ENCODE measurements at regions not wholly inside any gene's neighbourhood (a gene's known extent, or its start where the extent isn't known, plus 50 kb on each side); places are given as distances from the start of the nearest gene placed in this dataset.

DNA sequence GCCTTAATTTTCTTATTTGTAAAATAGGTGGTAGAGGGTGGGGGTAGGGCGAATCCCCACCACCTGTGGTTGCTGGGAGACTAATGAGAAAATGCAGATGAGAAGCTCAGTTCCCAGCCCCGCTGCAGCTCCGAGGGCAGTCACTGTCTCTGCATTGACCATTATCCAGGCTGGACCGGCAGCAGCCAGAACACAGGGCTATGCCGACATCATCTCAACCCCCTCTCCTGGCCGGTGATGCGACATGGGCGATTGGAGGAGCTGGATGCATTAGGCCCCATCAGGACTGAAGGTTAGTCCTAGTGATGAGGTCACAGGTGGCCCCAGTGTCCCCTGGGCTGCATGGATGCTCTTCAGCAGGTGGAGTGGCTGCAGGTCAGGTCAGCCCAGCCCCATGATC is 412.4 kb downstream of the CTTN start:
- no peak for DNase-seq

DNA sequence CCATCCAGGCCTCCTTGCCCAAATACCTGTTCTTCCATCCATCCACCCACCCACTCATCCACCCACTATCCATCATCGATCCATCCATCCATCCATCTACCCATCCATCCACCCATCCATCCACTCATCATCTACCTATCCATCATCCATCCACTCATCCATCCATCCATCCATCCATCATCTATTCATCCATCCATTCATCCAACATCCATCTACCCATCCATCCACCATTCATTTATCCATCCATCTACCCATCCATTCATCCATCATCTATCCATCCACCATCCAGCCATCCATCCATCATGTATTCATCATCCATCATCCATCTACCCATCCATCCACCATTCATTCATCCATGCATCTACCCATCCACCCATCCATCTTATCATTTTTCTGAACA is 413.2 kb downstream of the CTTN start:
- no peak for DNase-seq

DNA sequence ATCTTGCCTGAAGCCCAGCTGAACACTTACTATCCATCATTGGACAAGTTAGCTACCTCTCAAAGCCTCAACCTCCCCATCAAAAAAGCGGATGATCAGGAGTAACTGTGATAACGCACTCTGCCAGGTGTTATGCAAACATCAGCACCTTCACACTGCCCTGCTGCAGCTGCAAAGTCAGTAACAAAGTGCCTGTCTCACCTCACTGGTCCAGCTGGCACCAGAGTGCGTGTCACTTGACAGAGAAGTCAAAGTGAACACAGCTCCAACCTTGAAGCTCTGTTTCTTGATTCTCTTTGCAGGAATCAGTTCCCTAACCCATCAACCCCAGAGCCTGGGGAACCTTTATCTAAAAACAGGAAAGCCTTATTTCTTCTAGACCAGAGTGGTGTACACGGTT is 413.6 kb downstream of the CTTN start:
- DNase-seq: no peak

DNA sequence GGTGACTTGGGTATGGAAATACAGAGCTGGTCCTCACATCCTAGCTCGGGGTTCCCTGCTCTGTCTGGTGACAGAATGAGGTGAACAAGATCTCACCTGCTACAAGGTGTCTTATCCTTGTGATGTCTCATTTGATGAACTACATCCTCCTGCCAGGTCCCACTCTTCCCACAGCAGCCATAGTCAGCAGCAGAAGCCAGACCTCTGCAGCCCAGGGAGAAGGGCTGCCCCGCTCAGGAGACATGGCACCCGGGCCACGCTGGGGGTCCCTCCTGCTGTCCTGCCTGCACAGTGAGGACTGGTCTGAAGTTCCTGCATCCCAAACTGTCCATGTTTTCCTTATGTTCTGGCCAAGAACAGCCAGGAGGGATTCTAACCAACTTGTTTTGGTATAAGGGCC is 414.1 kb downstream of the CTTN start:
- DNase-seq: no peak

DNA sequence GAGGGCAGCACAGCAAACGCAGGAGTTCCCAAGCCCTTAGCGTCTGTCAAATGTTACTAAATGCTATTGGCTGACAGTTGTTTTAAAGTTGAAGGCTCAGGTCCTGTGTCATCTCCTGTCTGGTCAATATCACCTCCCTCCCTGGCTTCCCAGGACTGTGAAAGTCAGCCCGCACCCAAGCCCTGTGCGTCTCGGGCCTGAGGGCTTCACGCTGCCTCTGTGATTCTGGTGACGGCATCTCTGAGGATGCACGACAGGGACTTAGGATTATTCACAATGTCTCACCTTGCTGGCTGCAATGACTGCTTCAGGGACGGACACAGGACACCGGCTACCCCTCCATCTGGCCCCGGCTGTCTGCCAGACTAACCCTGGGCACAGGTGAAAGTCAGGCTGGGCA is 415.3 kb downstream of the CTTN start:
- no peak for DNase-seq

DNA sequence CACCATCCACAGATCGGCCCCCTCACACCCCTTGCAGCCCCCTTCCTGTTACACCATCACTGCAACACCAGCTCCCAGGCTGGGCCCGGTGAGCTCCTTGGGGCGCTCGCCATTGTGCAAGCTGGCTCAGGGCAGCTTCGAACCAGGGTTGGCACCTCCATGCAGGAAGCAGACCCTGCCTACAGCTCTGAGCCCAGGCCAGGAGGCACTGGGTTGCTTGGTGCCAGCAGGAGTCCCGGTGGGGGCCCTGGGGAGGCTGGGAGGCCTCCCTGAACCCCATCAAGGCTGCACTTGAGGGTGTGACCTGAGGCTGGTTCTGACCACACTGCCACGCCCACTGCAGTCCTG is 417.1 kb downstream of the CTTN start:
- no peak for DNase-seq

DNA sequence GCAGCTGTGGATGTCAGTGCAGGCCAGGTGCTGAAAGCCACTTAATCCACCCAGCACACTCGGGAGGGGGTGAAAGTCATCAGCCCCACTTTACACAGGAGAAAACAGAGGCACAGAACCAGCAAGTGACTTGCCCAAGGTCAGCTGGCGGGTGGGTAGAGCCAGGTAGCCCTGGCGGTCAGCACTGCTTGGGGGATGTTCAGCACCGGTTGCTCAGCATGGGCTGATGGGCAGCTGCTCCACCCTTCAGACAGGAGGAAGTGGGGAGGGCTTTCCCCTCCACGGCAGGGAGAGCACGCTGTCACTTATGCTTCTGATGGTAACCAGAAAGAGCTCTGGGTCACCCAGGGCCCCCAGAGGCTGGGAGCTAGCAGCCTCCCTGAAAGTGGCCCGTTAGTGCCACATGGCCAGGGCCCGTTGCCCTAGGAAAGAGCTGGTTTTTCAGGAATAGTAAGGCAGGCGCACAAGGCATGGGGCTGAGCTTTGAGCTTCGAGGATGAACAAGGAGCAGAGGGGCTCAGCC is 417.9 kb downstream of the CTTN start:
- DNase-seq: no peak

DNA sequence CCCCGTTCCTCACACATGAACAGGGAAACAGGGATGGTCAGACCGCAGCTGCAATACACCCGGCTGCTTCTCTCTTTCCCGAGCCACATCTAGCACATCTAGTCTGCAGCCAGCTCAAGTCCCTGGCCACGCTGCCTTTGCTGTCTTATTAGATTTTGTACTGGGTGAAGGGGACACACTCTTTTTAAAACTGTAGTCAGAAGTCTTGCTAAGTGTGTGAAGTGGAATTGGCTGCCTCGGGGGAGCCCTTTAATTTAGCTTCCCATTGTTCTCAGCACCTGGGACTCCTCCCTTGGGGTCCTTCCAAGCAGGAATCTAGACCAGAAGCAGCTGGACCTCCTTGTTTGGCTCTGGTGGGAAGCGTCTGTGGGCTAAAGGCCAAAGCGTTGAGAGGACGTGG is 420.0 kb downstream of the CTTN start:
- no peak for DNase-seq

DNA sequence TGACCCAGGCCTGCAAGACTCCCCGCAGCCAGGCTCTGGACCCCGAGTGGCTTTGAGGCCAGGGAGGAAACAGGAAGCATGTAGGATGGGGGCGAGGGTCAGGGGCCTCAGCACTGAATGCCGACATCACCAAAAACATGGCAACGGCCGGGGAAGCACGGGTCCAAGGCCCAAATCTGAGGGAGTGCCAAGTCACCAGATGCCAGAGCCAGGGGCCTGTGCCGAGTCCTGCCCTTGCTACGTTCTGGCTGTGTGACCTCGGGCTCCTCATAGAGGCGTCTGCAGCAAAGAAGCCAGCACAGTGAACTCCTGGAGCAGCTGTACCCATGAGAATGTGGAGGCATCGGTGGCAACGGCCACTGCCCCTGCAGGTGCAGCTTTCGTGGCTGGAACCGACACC is 420.7 kb downstream of the CTTN start:
- no peak for DNase-seq

DNA sequence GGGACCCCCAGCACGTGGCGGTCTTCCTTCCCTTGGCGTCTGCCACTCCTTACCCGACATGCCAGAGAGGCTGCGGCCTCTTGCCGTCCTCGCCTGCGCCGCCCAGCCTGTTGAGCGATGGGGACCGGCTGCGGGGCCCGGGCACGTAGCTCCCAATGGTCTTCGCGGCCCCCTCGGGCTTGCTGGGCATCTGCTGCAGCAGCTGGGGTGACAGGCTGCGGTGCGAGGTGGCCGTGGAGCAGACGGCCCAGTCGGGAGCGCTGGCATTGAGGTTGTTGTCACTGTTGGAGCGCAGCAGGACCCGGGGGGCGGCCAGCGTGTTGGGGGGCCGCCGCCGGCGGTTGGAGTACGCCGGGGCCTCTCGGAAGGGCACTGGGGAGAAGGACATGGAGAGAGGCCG is 422.0 kb downstream of the CTTN start:
- DNase-seq: no peak

DNA sequence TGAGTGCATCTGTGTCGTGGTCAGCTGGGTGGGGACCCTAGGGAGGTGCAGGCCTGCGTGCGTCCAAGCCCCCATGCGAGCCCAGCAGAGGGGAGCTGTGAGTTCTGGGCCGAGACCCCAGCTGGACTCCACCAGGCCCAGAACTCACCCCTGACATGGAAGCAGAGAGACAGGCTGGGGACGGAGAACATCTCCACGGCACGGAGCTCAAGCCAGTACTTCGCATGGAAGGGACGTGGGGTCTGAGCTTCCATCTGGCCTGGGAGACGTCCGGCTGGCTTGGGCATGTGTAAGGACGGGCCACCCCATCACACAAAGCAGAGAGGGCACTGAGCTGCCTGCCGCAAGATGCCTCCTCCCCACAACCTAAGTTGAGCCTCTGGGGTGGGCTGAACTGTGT is 422.4 kb downstream of the CTTN start:
- no peak for DNase-seq

DNA sequence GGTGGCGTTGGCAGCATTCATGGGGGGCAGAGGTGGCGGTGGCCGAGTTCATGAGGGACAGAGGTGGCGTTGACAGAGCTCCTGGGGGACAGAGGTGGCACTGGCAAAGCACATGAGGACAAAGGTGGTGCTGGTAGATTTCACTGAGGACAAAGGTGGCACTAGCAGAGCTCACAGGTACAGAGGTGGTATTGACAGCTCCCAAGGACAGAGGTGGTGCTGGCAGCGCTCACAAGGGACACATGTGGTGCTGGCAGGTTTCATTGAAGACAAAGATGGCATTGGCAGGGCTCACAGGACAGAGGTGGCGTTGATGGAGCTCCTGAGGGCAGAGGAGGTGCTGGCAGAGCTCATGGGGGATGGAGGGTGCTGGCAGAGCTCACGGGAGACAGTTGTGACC is 425.4 kb downstream of the CTTN start:
- no peak for DNase-seq

DNA sequence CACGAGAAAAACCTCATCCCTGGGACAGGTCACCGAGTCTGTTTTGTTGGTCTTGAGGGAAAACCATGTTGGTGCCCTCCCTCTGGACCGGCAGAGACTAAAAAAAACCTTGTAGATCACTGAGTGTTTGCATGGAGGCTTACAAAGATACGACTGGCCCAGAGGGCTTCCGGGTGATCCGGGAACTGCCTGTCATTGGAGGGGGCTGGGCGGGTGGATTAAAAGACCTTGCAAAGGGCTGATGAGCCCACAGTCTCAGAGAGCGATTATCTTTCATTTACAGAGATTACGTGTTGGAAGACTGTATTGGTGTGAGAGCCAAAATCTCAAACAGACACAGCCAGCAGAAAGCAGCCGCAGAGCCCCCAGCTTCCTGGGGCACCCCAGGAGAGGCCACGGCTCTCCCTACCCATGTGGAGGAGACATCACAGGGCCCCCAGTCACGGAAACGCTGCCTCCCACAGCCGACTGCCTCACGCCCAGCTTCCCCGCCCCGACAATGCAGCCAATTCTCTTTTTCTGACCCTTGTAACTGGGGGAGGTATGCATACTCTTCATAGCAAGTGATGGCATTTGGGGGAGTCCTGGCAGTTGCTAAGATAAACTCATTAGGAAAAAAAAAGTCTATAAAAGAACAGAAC is 426.4 kb downstream of the CTTN start:
- no peak for DNase-seq

DNA sequence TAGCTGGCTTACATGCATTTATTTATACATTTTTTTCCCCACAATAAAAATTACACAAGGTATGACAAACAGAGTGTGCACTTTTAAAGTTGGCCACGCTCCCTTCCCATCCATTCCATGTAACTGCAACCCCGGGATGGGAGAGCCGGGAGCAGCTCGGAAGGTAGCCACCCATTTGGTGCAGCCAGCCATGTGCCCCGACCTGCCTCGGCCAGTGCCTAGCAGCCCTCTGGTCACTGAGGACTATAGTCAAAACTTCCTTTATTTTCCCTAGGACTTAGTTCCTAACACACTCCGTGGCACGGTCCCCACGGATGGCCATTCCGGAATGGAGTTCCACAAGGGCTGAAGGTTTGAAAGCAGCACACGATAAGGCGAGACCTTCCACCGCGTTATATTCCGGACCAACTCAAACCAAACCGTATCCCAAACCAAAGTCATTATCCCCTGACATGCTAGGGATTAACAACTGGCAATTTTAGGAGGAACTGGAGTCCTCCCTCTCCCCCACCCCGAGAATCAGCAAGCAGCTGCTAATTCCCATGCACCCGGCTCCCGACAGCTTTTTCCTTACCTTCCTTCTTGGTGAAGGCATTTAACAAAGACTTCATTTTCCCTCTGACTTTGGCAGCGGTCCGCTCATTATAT is 426.4 kb downstream of the SHANK2 start:
- DNase-seq: no peak

DNA sequence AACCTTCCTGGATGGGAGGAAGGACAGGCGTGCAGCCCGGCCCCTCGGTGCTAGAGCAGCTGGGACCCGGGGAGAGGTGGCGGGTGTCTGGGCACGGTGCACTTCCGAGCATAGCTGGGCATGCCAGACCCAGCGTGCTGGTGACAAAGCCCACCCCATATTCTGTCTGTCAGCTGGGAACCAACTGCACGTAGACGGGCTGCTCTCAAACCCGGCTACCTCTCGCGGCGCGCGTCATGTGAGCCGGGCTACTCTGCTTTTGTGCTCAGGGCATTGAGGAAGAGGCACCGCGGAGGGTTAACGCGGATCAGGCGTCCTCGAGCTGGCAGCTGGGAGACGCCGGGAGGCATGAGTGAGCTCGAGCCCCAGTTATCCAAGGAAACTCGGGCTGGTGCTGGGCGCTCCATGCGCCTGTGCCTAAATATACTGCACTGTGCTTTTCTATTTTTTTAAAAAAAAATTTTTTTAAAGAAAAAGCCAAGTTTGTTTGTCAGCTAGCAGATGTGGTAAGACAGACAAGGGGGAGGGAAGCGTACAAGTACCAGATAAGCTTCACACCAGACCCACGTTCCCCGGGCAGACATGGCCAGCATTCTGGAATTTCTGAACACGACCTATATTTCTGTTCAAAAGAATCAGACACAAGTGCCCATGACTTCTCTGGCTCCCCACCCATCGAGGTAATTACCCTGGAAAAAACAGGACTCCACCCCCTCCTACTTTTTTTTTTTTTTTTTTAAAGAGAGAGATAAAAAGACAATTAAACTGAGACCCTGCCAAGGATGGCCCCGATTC is 425.6 kb downstream of the SHANK2 start:
- DNase-seq: no peak

DNA sequence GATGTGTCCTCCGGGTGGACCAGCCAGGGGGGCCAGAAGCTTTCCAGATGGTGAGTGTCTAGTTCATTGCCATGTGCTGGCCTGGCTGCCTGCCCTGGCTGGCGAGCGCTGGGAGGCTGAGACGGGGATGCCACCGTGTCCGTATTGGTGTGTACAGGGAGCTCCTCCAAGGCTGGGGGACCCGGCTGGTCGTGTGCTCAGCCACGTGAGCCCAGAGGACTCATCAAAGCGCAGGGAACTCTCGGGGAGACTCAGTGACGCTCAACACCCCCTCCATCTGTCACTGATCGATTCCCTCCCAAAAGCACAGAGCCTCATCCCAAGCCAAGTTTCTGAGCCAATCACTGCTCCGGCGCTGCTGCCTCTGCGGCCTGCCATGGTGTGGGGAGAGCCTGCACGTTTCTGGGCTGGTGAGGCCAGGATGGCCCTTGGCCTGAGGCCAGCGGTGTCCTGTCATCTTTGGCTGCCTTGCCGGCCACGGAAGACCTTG is 423.7 kb downstream of the SHANK2 start:
- no peak for DNase-seq

DNA sequence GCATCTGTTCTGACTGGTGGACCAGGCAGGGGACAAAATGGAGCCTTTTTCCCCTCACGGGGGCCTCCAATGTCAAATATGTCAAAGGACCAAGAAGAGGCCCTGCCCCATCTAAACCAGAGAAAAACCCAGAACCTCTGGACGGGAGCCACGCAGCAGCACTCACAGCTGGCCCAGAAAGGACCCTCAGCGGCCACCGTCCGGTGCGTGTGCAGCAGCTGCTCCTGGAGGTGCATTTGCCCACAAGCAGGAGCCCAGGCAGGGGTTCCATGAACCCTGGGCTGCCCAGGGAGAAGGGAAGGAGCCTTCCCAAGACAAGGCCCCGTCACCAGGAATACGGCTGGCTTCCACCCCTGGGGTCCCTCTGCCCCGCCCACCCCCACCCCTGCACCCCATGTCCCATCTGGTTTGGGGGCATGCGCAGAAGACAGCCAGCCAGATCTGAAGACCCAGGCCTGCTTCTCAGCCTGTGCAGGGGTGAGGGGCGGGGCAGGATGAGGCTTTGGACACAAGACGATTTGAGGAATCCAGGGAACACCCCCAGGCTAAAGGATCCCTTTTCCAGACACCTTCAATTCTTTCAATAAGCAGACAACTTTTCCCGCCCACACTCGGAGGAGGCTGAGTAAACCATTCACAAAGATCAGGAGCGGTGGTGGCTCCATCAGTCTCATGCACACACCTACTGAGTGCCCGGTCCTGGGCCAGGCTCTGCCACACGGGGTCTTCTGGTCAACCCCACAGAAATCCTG is 423.1 kb downstream of the SHANK2 start:
- no peak for DNase-seq

DNA sequence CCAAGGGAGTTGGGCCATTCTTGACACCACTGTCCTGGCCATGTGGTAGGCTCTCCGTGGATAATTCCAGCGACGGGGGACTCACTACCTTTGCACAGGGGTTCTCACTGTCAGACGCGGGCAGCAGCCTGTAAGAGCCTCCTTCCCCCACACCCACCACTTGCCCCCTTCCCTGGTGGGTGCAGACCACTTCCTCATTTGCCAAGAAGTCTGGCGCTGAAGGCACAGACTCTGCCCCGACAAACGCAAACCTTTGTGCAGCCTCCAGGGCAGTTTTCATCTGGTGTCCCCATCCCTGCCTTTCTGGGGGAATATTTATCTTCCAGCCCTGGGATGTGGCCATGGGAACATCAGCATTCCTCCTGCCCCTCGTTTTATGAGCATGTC is 422.5 kb downstream of the SHANK2 start:
- DNase-seq: no peak

DNA sequence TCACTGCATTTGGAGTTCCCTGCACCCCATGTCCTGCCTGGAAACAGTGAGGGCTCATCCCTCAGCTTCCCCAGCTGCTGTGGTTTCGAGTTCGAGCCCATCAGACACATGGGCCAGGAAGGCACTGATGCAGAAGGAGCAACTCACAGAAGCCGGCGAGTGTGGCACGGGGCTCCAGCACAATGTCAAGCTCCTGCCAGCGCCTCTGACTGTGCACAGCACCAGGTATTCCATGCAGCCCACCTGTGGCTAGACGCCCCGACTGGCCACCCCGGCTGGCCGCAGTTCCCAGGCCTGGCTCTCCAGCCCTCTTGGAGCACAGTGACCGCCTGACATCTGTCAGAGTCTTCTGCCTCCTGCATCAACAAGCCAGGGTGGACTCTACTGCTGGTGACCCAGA is 419.4 kb downstream of the SHANK2 start:
- no peak for DNase-seq

DNA sequence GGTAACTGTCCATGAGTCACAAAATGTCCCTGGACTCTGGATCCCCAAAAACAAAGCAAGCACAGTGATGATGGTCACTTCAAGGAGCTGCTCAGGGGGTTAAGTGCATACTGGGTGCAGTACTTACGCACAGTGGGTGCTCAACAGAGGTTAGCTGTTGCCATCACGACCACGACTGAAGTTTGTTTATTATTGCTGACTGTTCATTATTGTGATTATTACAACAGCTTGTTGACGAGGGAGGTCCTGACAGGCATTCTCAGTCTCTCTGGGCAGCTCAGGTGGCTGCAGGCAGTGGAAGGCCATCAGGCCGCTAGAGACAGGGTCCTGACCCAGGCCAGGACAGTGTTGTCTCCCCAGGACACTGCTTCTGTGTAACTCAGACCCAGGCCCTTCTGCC is 418.8 kb downstream of the SHANK2 start:
- no peak for DNase-seq

DNA sequence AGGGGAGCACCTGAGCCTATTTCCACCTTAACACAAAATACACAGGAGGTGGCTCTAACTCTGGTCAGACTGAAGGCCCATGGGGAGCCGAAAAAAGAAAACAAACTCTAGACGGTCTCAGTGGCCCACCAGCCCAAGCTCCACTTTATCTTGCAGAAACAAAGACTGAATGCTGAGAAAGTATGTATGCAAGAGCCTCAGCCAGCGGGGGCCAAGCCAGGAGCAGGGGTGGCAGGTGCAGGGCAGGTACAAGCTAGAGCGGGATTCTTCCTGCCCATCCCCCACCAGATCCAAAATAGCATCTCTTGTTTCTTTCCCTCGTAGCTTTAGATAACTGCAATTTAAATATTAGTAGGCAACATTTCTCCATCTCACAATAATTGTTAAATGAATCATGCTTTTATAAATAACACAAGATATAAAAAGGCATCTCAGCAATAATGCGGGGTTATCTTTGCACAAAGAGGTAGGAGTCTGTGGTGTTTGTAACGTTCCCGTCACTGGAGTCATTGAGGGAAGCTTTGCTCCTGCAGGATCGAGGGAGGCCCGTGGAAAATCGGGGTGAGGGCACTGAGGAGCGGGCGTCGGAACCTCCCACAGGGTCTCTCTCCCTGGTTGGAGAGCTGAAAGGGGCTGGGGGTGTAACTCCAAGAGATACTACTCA is 418.0 kb downstream of the SHANK2 start:
- no peak for DNase-seq

DNA sequence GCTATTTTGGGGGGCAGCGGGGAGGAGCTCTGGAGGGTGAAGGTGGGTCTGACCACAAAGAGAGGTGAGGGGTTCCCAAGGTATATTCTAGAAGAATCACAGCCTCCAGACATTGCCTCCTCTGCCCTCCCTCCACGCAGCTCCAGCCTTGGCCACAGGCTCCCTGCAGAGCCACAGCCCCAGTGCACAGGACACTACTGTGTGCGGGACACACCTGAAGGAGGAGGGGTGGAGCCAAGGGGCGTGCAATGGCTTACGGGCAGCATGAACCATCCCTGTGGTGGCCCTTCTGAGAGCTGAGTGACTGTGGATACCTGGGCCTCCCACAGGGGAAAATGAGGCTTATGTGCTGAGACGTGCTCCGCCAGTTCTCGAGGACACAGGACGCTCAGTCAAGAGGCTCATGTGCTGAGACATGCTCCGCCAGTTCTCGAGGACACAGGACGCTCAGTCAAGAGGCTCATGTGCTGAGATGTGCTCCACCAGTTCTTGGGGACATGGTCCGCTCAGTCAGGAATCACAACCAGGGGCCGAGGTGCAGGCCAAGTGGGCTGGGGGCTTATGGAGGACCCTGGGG is 417.3 kb downstream of the SHANK2 start:
- no peak for DNase-seq
